ES-I3 (cell line): ENCODE measurements at regions not wholly inside any gene's neighbourhood (a gene's known extent, or its start where the extent isn't known, plus 50 kb on each side); places are given as distances from the start of the nearest gene placed in this dataset.

Experiments used
- H3K36me3 ChIP-seq: 2 replicates; pipeline ENCODE4 v1.6.1; 2013; ENCODE audit warnings: mild to moderate bottlenecking, low read length, control low read depth, moderate library complexity; ENCODE audit not compliant: insufficient read depth
- H3K4me1 ChIP-seq: 2 replicates; pipeline ENCODE4 v1.6.1; 2013; ENCODE audit warnings: mild to moderate bottlenecking, control low read depth, low read length; ENCODE audit not compliant: insufficient read depth
- H3K9ac ChIP-seq: 2 replicates; pipeline ENCODE4 v1.6.1; 2013; ENCODE audit warnings: low read depth, mild to moderate bottlenecking, low read length, moderate library complexity
- H3K9me3 ChIP-seq: 2 replicates; pipeline ENCODE4 v1.6.1; 2013; ENCODE audit warnings: mild to moderate bottlenecking, low read length, moderate library complexity; ENCODE audit not compliant: control insufficient read depth, insufficient read depth

GRCh38 chr9:79801459-79801858 lies 229.7 kb downstream of the TLE4 start:
- Histone ChIP-seq H3K9me3 (no peaks in the 10 kb centered on the region), H3K4me1 (no peaks in the 10 kb centered on the region), H3K9ac (no peak overlapping the region), H3K36me3 (no peaks in the 10 kb centered on the region)

GRCh38 chr9:79800578-79800977 lies 228.8 kb downstream of the TLE4 start:
- H3K9ac ChIP-seq: no peak overlapping the region
- no peaks in the 10 kb centered on the region for H3K9me3 ChIP-seq
- no peaks in the 10 kb centered on the region for H3K4me1 ChIP-seq
- H3K36me3 ChIP-seq: no peaks in the 10 kb centered on the region

- Histone ChIP-seq H3K9me3 (no peaks in the 10 kb centered on the region), H3K36me3 (no peaks in the 10 kb centered on the region), H3K9ac (no peak overlapping the region), H3K4me1 (no peaks in the 10 kb centered on the region)
Measured at GRCh38 chr9:79799691-79800335, 228.0 kb downstream of the TLE4 start.

GRCh38 chr9:79798450-79798849 lies 226.7 kb downstream of the TLE4 start:
- no peaks in the 10 kb centered on the region for H3K4me1 ChIP-seq
- H3K36me3 ChIP-seq: no peaks in the 10 kb centered on the region
- no peak overlapping the region for H3K9ac ChIP-seq
- H3K9me3 ChIP-seq: no peaks in the 10 kb centered on the region

- Histone ChIP-seq H3K36me3 (no peaks in the 10 kb centered on the region), H3K9ac (no peak overlapping the region), H3K9me3 (no peaks in the 10 kb centered on the region), H3K4me1 (no peaks in the 10 kb centered on the region)
Measured at GRCh38 chr9:79796411-79796810, 224.6 kb downstream of the TLE4 start.

GRCh38 chr9:79788662-79789061 lies 216.9 kb downstream of the TLE4 start:
- Histone ChIP-seq H3K36me3 (no peaks in the 10 kb centered on the region), H3K9ac (no peak overlapping the region), H3K9me3 (no peaks in the 10 kb centered on the region), H3K4me1 (no peaks in the 10 kb centered on the region)

- H3K9me3 ChIP-seq: no peaks in the 10 kb centered on the region
- H3K9ac ChIP-seq: no peak overlapping the region
- H3K4me1 ChIP-seq: no peaks in the 10 kb centered on the region
- no peaks in the 10 kb centered on the region for H3K36me3 ChIP-seq
Measured at GRCh38 chr9:79781263-79781662, 209.5 kb downstream of the TLE4 start.

GRCh38 chr9:79780559-79780958 lies 208.8 kb downstream of the TLE4 start:
- Histone ChIP-seq H3K4me1 (no peaks in the 10 kb centered on the region), H3K9ac (no peak overlapping the region), H3K9me3 (no peaks in the 10 kb centered on the region), H3K36me3 (no peaks in the 10 kb centered on the region)

- Histone ChIP-seq H3K9ac (no peak overlapping the region), H3K36me3 (no peaks in the 10 kb centered on the region), H3K9me3 (no peaks in the 10 kb centered on the region), H3K4me1 (no peaks in the 10 kb centered on the region)
Measured at GRCh38 chr9:79779901-79780300, 208.1 kb downstream of the TLE4 start.

GRCh38 chr9:79778581-79778980 lies 206.8 kb downstream of the TLE4 start:
- Histone ChIP-seq H3K9ac (no peak overlapping the region), H3K9me3 (no peaks in the 10 kb centered on the region), H3K4me1 (no peaks in the 10 kb centered on the region), H3K36me3 (no peaks in the 10 kb centered on the region)

- Histone ChIP-seq H3K9ac (no peak overlapping the region), H3K36me3 (no peaks in the 10 kb centered on the region), H3K4me1 (no peaks in the 10 kb centered on the region), H3K9me3 (no peaks in the 10 kb centered on the region)
Measured at GRCh38 chr9:79776581-79776980, 204.8 kb downstream of the TLE4 start.
